CD4-positive, alpha-beta T cell treated with Interleukin-6 at 100 ng/mL for 8 hours (primary cell): ENCODE measurements at regions not wholly inside any gene's neighbourhood (a gene's known extent, or its start where the extent isn't known, plus 50 kb on each side); places are given as distances from the start of the nearest gene placed in this dataset.

Experiments used
- DNase-seq: peaks from one replicate; pipeline ENCODE4 v3.0.0-alpha.2; 2020; ENCODE audit warnings: mixed read lengths, low spot score

- DNase-seq = no peak
Observed at GRCh38 chr2:215685238-215685990, 249.5 kb upstream of the FN1 start.

- no peak for DNase-seq
Observed at GRCh38 chr2:215684448-215685237, 248.8 kb upstream of the FN1 start.

GRCh38 chr2:215683295-215683694 is 247.4 kb upstream of the FN1 start:
- no peak for DNase-seq

GRCh38 chr2:215681799-215682596 is 246.1 kb upstream of the FN1 start:
- no peak for DNase-seq

GRCh38 chr2:215680605-215681598 is 245.0 kb upstream of the FN1 start:
- peak; percentile 58 for DNase-seq

- no peak for DNase-seq
Observed at GRCh38 chr2:215678094-215678493, 242.2 kb upstream of the FN1 start.

GRCh38 chr2:215677481-215677880 is 241.6 kb upstream of the FN1 start:
- no peak for DNase-seq

- DNase-seq = no peak
Observed at GRCh38 chr2:215672406-215672805, 236.5 kb upstream of the FN1 start.

GRCh38 chr2:215671691-215672090 is 235.8 kb upstream of the FN1 start:
- DNase-seq = no peak

GRCh38 chr2:215671244-215671643 is 235.4 kb upstream of the FN1 start:
- no peak for DNase-seq

GRCh38 chr2:215670396-215670795 is 234.5 kb upstream of the FN1 start:
- DNase-seq = no peak

- no peak for DNase-seq
Observed at GRCh38 chr2:215668378-215668775, 232.5 kb upstream of the FN1 start.

GRCh38 chr2:215667585-215668377 is 231.9 kb upstream of the FN1 start:
- DNase-seq = no peak

GRCh38 chr2:215664847-215665525 is 229.1 kb upstream of the FN1 start:
- no peak for DNase-seq

- no peak for DNase-seq
Observed at GRCh38 chr2:215662715-215663114, 226.8 kb upstream of the FN1 start.

GRCh38 chr2:215660687-215661086 is 224.8 kb upstream of the FN1 start:
- DNase-seq = no peak

GRCh38 chr2:215659650-215660049 is 223.8 kb upstream of the FN1 start:
- no peak for DNase-seq

GRCh38 chr2:215658635-215659305 is 222.9 kb upstream of the FN1 start:
- no peak for DNase-seq

GRCh38 chr2:215657844-215658243 is 222.0 kb upstream of the FN1 start:
- no peak for DNase-seq
